ENCODE measurements at regions not wholly inside any gene's neighbourhood (a gene's known extent, or its start where the extent isn't known, plus 50 kb on each side); places are given as distances from the start of the nearest gene placed in this dataset.
"Not testable (repeated sequence)": the region's sequence is repeated elsewhere in the genome, so short reads cannot be mapped to it uniquely, and the experiment has no call there.

DNA sequence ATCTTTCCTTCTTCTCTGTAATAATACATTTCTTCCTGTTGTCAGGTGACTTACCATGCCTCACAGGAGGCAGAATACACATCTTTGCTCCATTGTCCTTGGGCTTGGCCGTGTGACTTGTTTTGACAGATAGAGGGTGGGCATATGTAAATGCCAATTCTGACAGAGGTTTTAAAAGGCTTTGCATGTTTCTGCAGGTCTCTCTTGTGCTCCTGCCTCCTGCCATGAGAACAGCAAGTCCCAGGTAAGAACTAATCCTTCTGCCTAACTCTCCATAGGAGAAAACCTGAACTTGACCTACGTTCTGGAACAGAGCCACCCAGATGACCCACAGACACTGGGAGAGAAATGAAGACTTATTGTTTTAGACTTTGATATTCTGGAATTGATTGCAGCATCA is 88.7 kb upstream of the TNFSF11 start:
- DNase-seq = no peak

DNA sequence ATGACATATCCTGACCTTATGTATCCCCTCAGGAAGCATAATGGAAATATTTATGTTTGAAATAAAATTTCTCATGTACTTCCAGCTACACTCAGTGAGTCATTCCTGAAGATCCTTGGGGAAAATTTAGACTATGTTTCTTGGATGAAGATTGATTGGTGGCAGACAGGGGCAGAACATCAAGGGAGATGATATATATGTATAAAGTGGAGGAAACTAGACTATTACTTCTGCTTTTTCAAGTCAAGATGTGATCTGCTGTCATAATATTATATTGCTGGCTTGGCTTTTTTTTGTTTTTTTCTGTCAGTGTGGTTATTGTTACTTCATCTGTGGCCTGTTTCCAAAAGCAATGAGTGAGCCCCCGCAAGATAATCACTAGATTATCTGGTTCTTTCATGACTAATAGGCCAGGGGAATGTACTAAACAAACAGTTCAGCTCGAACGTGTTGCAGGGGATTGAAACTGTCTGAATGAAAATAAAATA is 87.2 kb upstream of the TNFSF11 start:
- DNase-seq = no peak

DNA sequence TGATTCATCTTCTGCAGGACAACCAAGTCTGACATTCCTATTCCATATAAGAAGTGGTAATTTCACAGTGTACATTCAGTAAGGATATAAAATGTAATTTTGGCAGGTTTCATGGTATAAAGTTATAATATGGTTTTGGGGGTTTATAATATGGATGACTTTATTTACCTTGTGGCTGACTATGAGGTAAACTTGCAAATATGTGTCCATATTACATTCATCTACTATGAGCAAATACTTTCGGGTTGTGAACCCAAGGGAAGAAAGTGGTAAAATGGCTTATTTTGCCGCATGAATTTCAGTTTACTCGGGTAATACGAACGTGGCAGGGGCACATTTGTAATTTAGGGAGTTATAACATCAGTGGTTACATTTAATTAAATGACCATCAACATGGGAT is 86.7 kb upstream of the TNFSF11 start:
- DNase-seq = no peak

DNA sequence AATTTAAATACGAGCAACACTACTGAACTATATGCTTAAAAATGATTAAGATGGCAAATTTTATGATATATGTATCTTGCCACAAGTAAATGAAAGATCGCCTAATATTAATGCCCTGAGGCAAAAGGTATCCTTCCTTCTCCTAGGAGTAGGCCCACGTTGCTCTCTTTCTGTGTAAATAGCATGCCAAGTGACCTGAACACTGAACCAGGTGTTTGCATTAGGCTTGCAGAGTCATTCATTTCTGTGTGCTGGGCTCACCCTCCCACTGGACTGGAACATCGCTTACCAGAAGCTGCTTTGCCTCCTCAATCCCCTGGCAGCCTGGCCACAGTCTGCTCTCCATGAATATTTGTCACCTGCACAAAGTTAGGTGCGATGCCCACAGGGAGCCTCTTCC is 83.3 kb upstream of the TNFSF11 start:
- no peak for DNase-seq

GRCh38 chr13:42492372-42492920 is 81.5 kb upstream of the TNFSF11 start:
- no peak for DNase-seq

DNA sequence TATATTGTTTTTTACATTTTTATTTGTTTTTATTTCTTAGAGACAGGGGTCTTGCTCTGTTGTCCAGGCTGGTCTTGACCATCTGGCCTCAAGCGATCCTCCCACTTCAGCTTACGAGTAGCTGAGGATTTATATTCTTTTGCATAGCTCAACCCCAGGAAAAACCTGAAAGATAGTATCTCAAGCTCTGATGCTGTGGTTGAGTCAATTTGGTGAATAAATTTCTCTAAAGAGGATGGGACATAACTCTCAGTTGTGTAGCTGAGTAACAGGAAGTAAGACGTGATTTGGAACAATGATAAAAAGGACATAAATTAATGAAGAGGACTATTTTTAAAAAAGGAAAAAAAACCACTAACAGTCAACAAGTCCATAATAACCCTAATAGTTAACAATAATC is 79.8 kb upstream of the TNFSF11 start:
- DNase-seq = no peak

DNA sequence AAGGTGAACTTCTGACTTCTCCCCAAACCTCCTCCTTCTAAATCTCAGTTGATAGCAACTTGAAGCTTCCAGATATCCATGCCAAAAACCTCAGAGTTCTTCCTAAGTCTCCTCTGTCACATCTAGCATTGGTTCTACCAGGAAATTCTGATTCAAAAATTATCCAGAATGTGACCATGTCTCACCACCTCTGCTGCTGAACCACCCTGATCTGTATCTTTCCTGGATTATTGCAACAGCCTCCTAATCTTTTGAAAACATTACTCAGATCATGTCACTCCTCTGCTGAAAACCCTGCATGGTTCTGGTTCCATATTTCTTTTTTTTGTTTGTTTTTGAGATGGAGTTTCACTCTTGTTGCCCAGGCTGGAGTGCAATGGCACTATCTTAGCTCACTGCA is 78.7 kb upstream of the TNFSF11 start:
- no peak for DNase-seq

- no peak for DNase-seq
Observed at GRCh38 chr13:42495751-42496150, 78.2 kb upstream of the TNFSF11 start.

- DNase-seq = not testable (repeated sequence)
Observed at GRCh38 chr13:42496926-42497554, 76.9 kb upstream of the TNFSF11 start.

GRCh38 chr13:42497798-42498197 is 76.2 kb upstream of the TNFSF11 start:
- DNase-seq = no peak

- no peak for DNase-seq
Observed at GRCh38 chr13:42498521-42498920, 75.4 kb upstream of the TNFSF11 start.

Measured in CD4-positive, alpha-beta T cell treated with Interleukin-6 for 4 hours (primary cell).